ENCODE measurements at regions not wholly inside any gene's neighbourhood (a gene's known extent, or its start where the extent isn't known, plus 50 kb on each side); places are given as distances from the start of the nearest gene placed in this dataset.

- TF ChIP-seq, protein P1, sequence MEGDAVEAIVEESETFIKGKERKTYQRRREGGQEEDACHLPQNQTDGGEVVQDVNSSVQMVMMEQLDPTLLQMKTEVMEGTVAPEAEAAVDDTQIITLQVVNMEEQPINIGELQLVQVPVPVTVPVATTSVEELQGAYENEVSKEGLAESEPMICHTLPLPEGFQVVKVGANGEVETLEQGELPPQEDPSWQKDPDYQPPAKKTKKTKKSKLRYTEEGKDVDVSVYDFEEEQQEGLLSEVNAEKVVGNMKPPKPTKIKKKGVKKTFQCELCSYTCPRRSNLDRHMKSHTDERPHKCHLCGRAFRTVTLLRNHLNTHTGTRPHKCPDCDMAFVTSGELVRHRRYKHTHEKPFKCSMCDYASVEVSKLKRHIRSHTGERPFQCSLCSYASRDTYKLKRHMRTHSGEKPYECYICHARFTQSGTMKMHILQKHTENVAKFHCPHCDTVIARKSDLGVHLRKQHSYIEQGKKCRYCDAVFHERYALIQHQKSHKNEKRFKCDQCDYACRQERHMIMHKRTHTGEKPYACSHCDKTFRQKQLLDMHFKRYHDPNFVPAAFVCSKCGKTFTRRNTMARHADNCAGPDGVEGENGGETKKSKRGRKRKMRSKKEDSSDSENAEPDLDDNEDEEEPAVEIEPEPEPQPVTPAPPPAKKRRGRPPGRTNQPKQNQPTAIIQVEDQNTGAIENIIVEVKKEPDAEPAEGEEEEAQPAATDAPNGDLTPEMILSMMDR (conservative IDR thresholded peaks at IDR 0.05; ENCODE audit: low read length): no peak
- TF ChIP-seq EZH2phosphoT487 (IDR thresholded peaks at IDR 0.05; ENCODE audit: borderline replicate concordance, low read depth, low read length): no peak
- CTCF ChIA-PET (ENCODE audit: unreplicated experiment): no interaction called here
- Histone ChIP-seq H3K9me2 (ENCODE audit: insufficient read depth, low read length) (no peaks in the 10 kb centered on the region), H3K79me2 (ENCODE audit: insufficient read depth, low read depth, low read length) (no peaks in the 10 kb centered on the region), H3K9me3 (ENCODE audit: low read length) (no peaks in the 10 kb centered on the region), H2AFZ (ENCODE audit: low read length) (no peak overlapping the region), H3K4me1 (ENCODE audit: insufficient read depth, low read length, poor library complexity, severe bottlenecking) (no peaks in the 10 kb centered on the region), H3K4me3 (ENCODE audit: low read depth, low read length, poor library complexity, severe bottlenecking) (no peak overlapping the region), H3K27ac (ENCODE audit: low read depth, low read length, poor library complexity, severe bottlenecking) (no peak overlapping the region), H3K4me2 (ENCODE audit: low read length) (no peak overlapping the region), H3K36me3 (ENCODE audit: insufficient read depth, low read length) (no peaks in the 10 kb centered on the region), H4K20me1 (ENCODE audit: insufficient read depth, low read length) (no peaks in the 10 kb centered on the region)
- POLR2A ChIA-PET: interaction anchor here (0.6 kb wide), 1 partner anchor 183 kb away, joined by 3 read pairs; no protein-coding TSS in a partner anchor
- intact Hi-C loops (cut with micrococcal nuclease; ENCODE audit: unreplicated experiment): no loop called here
- DNase-seq (ENCODE audit: low spot score): no peak
- BruUV-seq (replicated peaks): no TSS peak
Measured at GRCh38 chr5:102139029-102139428, 157.1 kb downstream of the SLCO4C1 start.

DNA sequence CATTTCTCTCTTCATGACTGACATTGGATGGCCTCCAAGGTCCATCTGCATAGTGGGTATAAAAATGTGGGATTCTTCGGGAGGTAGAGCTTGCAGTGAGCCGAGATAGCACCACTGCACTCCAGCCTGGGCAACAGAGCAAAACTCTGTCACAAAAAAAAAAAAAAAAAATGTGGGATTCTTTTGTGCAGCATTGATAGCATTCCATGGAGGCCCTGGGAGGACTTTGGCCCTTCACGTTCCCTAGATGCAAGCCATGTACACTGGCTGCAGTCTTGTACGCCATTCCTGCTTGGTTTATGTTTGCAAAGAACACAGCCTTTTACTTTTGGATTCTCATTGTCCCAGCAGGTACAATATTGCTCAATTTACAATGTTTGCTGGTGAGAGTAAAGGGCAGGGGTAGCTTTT, 157.8 kb downstream of the SLCO4C1 start:
- POLR2A ChIA-PET: no interaction called here
- intact Hi-C loops (cut with micrococcal nuclease; ENCODE audit: unreplicated experiment): no loop called here
- CTCF ChIA-PET (ENCODE audit: unreplicated experiment): no interaction called here
- Histone ChIP-seq H3K4me3 (ENCODE audit: low read depth, low read length, poor library complexity, severe bottlenecking) (no peak overlapping the region), H3K79me2 (ENCODE audit: insufficient read depth, low read depth, low read length) (no peaks in the 10 kb centered on the region), H4K20me1 (ENCODE audit: insufficient read depth, low read length) (no peaks in the 10 kb centered on the region), H2AFZ (ENCODE audit: low read length) (no peak overlapping the region), H3K9me2 (ENCODE audit: insufficient read depth, low read length) (no peaks in the 10 kb centered on the region), H3K9me3 (ENCODE audit: low read length) (no peaks in the 10 kb centered on the region), H3K36me3 (ENCODE audit: insufficient read depth, low read length) (no peaks in the 10 kb centered on the region), H3K4me2 (ENCODE audit: low read length) (no peak overlapping the region), H3K27ac (ENCODE audit: low read depth, low read length, poor library complexity, severe bottlenecking) (no peak overlapping the region), H3K4me1 (ENCODE audit: insufficient read depth, low read length, poor library complexity, severe bottlenecking) (no peaks in the 10 kb centered on the region)
- no peak for TF ChIP-seq EZH2phosphoT487 (IDR thresholded peaks at IDR 0.05; ENCODE audit: borderline replicate concordance, low read depth, low read length)
- TF ChIP-seq, protein P1 (conservative IDR thresholded peaks at IDR 0.05; ENCODE audit: low read length): no peak
- no TSS peak for BruUV-seq (replicated peaks)
- DNase-seq (ENCODE audit: low spot score): no peak

GRCh38 chr5:102130890-102131289, 165.2 kb downstream of the SLCO4C1 start:
- H2AFZ ChIP-seq (ENCODE audit: low read length): no peak overlapping the region
- no peak overlapping the region for H3K27ac ChIP-seq (ENCODE audit: low read depth, low read length, poor library complexity, severe bottlenecking)
- CTCF ChIA-PET (ENCODE audit: unreplicated experiment): no interaction called here
- POLR2A ChIA-PET: no interaction called here
- no peaks in the 10 kb centered on the region for H3K9me3 ChIP-seq (ENCODE audit: low read length)
- H3K9me2 ChIP-seq (ENCODE audit: insufficient read depth, low read length): no peaks in the 10 kb centered on the region
- no peaks in the 10 kb centered on the region for H3K36me3 ChIP-seq (ENCODE audit: insufficient read depth, low read length)
- DNase-seq (ENCODE audit: low spot score): no peak
- no peaks in the 10 kb centered on the region for H3K79me2 ChIP-seq (ENCODE audit: insufficient read depth, low read depth, low read length)
- TF ChIP-seq, protein P1 (conservative IDR thresholded peaks at IDR 0.05; ENCODE audit: low read length): no peak
- TF ChIP-seq EZH2phosphoT487 (IDR thresholded peaks at IDR 0.05; ENCODE audit: borderline replicate concordance, low read depth, low read length): no peak
- no peaks in the 10 kb centered on the region for H3K4me1 ChIP-seq (ENCODE audit: insufficient read depth, low read length, poor library complexity, severe bottlenecking)
- H3K4me2 ChIP-seq (ENCODE audit: low read length): no peak overlapping the region
- H3K4me3 ChIP-seq (ENCODE audit: low read depth, low read length, poor library complexity, severe bottlenecking): no peak overlapping the region
- H4K20me1 ChIP-seq (ENCODE audit: insufficient read depth, low read length): no peaks in the 10 kb centered on the region
- intact Hi-C loops (cut with micrococcal nuclease; ENCODE audit: unreplicated experiment): no loop called here
- BruUV-seq (replicated peaks): no TSS peak

All from OCI-LY7 (cell line).